SK-N-SH treated with all-trans-retinoic acid at 6 μM for 48 hours (cell line): ENCODE measurements at regions not wholly inside any gene's neighbourhood (a gene's known extent, or its start where the extent isn't known, plus 50 kb on each side); places are given as distances from the start of the nearest gene placed in this dataset.

Experiments used
- ATAC-seq: fragments of 200-7000 bp; cut with Tn5 transposase; 3 replicates; pipeline ENCODE4 v1.9.1; 2020; ENCODE audit warnings: mild to moderate bottlenecking, moderate library complexity
- ARNTL ChIP-seq: fragments of 450-650 bp; formaldehyde crosslinking; IDR thresholded peaks from 2 replicates; pipeline ENCODE4 v1.5.0; 2020; ENCODE audit warnings: low read depth, mild to moderate bottlenecking, moderate library complexity, borderline replicate concordance
- BACH2 ChIP-seq: fragments of 250-450 bp; sonication (Bioruptor Pico); IDR thresholded peaks from 2 replicates; pipeline ENCODE4 v1.9.0; 2021; ENCODE audit warnings: mild to moderate bottlenecking, borderline replicate concordance
- CREB5 ChIP-seq: fragments of 250-450 bp; sonication (Bioruptor Pico); IDR thresholded peaks from 2 replicates; pipeline ENCODE4 v1.5.1; 2020; ENCODE audit warnings: low read depth, mild to moderate bottlenecking, moderate library complexity
- CSRNP3 ChIP-seq: fragments of 250-450 bp; sonication (Bioruptor Pico); IDR thresholded peaks from 2 replicates; pipeline ENCODE4 v1.5.1; 2021; ENCODE audit warnings: mild to moderate bottlenecking, moderate library complexity
- ESRRG ChIP-seq: fragments of 250-450 bp; sonication (Bioruptor Pico); IDR thresholded peaks from 2 replicates; pipeline ENCODE4 v1.6.1; 2021; ENCODE audit warnings: mild to moderate bottlenecking
- GLIS3 ChIP-seq: fragments of 250-450 bp; sonication (Bioruptor Pico); IDR thresholded peaks from 2 replicates; pipeline ENCODE4 v1.5.0; 2020; ENCODE audit warnings: mild to moderate bottlenecking, moderate library complexity
- ISL1 ChIP-seq: fragments of 250-450 bp; sonication (Bioruptor Pico); IDR thresholded peaks from 2 replicates; pipeline ENCODE4 v2.1.2; 2022; ENCODE audit warnings: mild to moderate bottlenecking, moderate library complexity
- OSR1 ChIP-seq: fragments of 250-450 bp; sonication (Bioruptor Pico); IDR thresholded peaks from 2 replicates; pipeline ENCODE4 v1.8.0; 2022; ENCODE audit warnings: moderate library complexity, mild to moderate bottlenecking, inconsistent platforms
- PATZ1 ChIP-seq: fragments of 250-450 bp; sonication (Bioruptor Pico); IDR thresholded peaks from 2 replicates; pipeline ENCODE4 v1.8.0; 2020; ENCODE audit warnings: mild to moderate bottlenecking, moderate library complexity, borderline replicate concordance
- POU6F1 ChIP-seq: fragments of 250-450 bp; sonication (Bioruptor Pico); IDR thresholded peaks from 2 replicates; pipeline ENCODE4 v1.8.0; 2021; ENCODE audit warnings: low read depth, mild to moderate bottlenecking, moderate library complexity, borderline replicate concordance
- PPARA ChIP-seq: fragments of 250-450 bp; sonication (Bioruptor Pico); IDR thresholded peaks from 2 replicates; pipeline ENCODE4 v1.5.0; 2020; ENCODE audit warnings: mild to moderate bottlenecking, borderline replicate concordance
- RARB ChIP-seq: fragments of 250-450 bp; sonication (Bioruptor Pico); IDR thresholded peaks from 2 replicates; pipeline ENCODE4 v1.8.0; 2021; ENCODE audit warnings: mild to moderate bottlenecking, moderate library complexity
- SNAI2 ChIP-seq: fragments of 250-450 bp; sonication (Bioruptor Pico); IDR thresholded peaks from 2 replicates; pipeline ENCODE4 v1.5.0; 2020; ENCODE audit warnings: mild to moderate bottlenecking, moderate library complexity
- TCF4 ChIP-seq: fragments of 250-450 bp; sonication (Bioruptor Pico); IDR thresholded peaks from 2 replicates; pipeline ENCODE4 v1.8.0; 2021; ENCODE audit warnings: mild to moderate bottlenecking, moderate library complexity, borderline replicate concordance
- TOX ChIP-seq: fragments of 250-450 bp; sonication (Bioruptor Pico); IDR thresholded peaks from 2 replicates; pipeline ENCODE4 v1.8.0; 2021; ENCODE audit warnings: mild to moderate bottlenecking, moderate library complexity, borderline replicate concordance
- TSHZ2 ChIP-seq: fragments of 250-450 bp; sonication (Bioruptor Pico); IDR thresholded peaks from 2 replicates; pipeline ENCODE4 v1.5.0; 2020; ENCODE audit warnings: mild to moderate bottlenecking, moderate library complexity
- ZC3H10 ChIP-seq: fragments of 250-450 bp; sonication (Bioruptor Pico); IDR thresholded peaks from 2 replicates; pipeline ENCODE4 v1.5.1; 2021; ENCODE audit warnings: mild to moderate bottlenecking, moderate library complexity
- ZFP3 ChIP-seq: fragments of 250-450 bp; sonication (Bioruptor Pico); IDR thresholded peaks from 2 replicates; pipeline ENCODE4 v1.5.0; 2020; ENCODE audit warnings: mild to moderate bottlenecking, moderate library complexity
- ZFP30 ChIP-seq: fragments of 450-650 bp; formaldehyde crosslinking; IDR thresholded peaks from 2 replicates; pipeline ENCODE4 v1.5.0; 2022; ENCODE audit warnings: mild to moderate bottlenecking, moderate library complexity
- ZNF565 ChIP-seq: fragments of 450-650 bp; formaldehyde crosslinking; conservative IDR thresholded peaks from 2 replicates; pipeline ENCODE4 v1.5.0; 2020; ENCODE audit warnings: low read depth, mild to moderate bottlenecking, moderate library complexity
- ZNF70 ChIP-seq: fragments of 450-650 bp; formaldehyde crosslinking; IDR thresholded peaks from 2 replicates; pipeline ENCODE4 v1.5.0; 2020; ENCODE audit warnings: mild to moderate bottlenecking, moderate library complexity
- ZNF8 ChIP-seq: fragments of 450-650 bp; formaldehyde crosslinking; IDR thresholded peaks from 2 replicates; pipeline ENCODE4 v1.5.0; 2020; ENCODE audit warnings: mild to moderate bottlenecking, moderate library complexity

- no peak for TF ChIP-seq TOX (CRISPR knock-in tag)
- TF ChIP-seq PATZ1: no peak
Measured at GRCh38 chr14:61898568-61898967, 136.3 kb downstream of the SNAPC1 start (continued).

GRCh38 chr14:61899497-61899896 is 137.3 kb downstream of the SNAPC1 start:
- TF ChIP-seq RARB (CRISPR knock-in tag): no peak
- TF ChIP-seq ZFP30 (CRISPR knock-in tag): no peak
- TF ChIP-seq ZNF8 (CRISPR knock-in tag): no peak
- TF ChIP-seq GLIS3 (CRISPR knock-in tag): no peak
- TF ChIP-seq CREB5 (CRISPR knock-in tag): no peak
- no peak for ATAC-seq

- TF ChIP-seq ZNF565 (no peak), ZNF8 (CRISPR knock-in tag) (no peak), TSHZ2 (CRISPR knock-in tag) (no peak), POU6F1 (no peak), PPARA (no peak), SNAI2 (CRISPR knock-in tag) (no peak), TCF4 (CRISPR knock-in tag) (no peak), ZC3H10 (CRISPR knock-in tag) (no peak), ARNTL (CRISPR knock-in tag) (no peak), ESRRG (no peak), GLIS3 (CRISPR knock-in tag) (no peak), ZNF70 (CRISPR knock-in tag) (no peak), CSRNP3 (CRISPR knock-in tag) (no peak)
- TF ChIP-seq, all 23 proteins: peak for 0
- no peak for ATAC-seq
Measured at GRCh38 chr14:61904946-61905345, 142.7 kb downstream of the SNAPC1 start.

GRCh38 chr14:61911574-61911973 is 149.4 kb downstream of the SNAPC1 start:
- ATAC-seq: no peak
- TF ChIP-seq TOX (CRISPR knock-in tag): no peak
- TF ChIP-seq ESRRG: no peak
- no peak for TF ChIP-seq ZFP30 (CRISPR knock-in tag)
- TF ChIP-seq ZNF8 (CRISPR knock-in tag): no peak
- no peak for TF ChIP-seq GLIS3 (CRISPR knock-in tag)
- no peak for TF ChIP-seq OSR1 (CRISPR knock-in tag)
- TF ChIP-seq RARB (CRISPR knock-in tag): no peak

- no peak for ATAC-seq
- no peak for TF ChIP-seq ZFP30 (CRISPR knock-in tag)
- TF ChIP-seq SNAI2 (CRISPR knock-in tag): no peak
- TF ChIP-seq TOX (CRISPR knock-in tag): no peak
- no peak for TF ChIP-seq ZNF8 (CRISPR knock-in tag)
- TF ChIP-seq POU6F1: no peak
- no peak for TF ChIP-seq ZFP3 (CRISPR knock-in tag)
- TF ChIP-seq OSR1 (CRISPR knock-in tag): no peak
- no peak for TF ChIP-seq BACH2 (CRISPR knock-in tag)
- TF ChIP-seq ISL1 (CRISPR knock-in tag): no peak
- TF ChIP-seq GLIS3 (CRISPR knock-in tag): no peak
- TF ChIP-seq PATZ1: no peak
Measured at GRCh38 chr14:61918998-61919397, 156.8 kb downstream of the SNAPC1 start.
